CD4-positive, alpha-beta T cell (primary cell): ENCODE measurements at regions not wholly inside any gene's neighbourhood (a gene's known extent, or its start where the extent isn't known, plus 50 kb on each side); places are given as distances from the start of the nearest gene placed in this dataset.
"Not testable (repeated sequence)": the region's sequence is repeated elsewhere in the genome, so short reads cannot be mapped to it uniquely, and the experiment has no call there.

Experiments used
- ATAC-seq: fragments of 200-7000 bp; cut with Tn5 transposase; one replicate; pipeline ENCODE4 v1.10.0; 2022; ENCODE audit warnings: mild to moderate bottlenecking; ENCODE audit not compliant: poor library complexity
- CTCF ChIA-PET: fragments of 350-600 bp; sonication (Branson Sonifier 250); formaldehyde crosslinking; loops from one replicate; lab custom pipeline; 2021; ENCODE audit warnings: antibody characterized with exemption, inconsistent platforms; lab: Charles Lee
- POLR2A ChIA-PET: fragments of 350-600 bp; sonication (Branson Sonifier 250); formaldehyde crosslinking; loops from one replicate; lab custom pipeline; 2021; ENCODE audit warnings: antibody characterized with exemption, inconsistent platforms; lab: Charles Lee
- DNase-seq, 14 experiments: peaks; one replicate each; pipeline ENCODE4 v3.0.0-alpha.2; 2013 to 2020; ENCODE audit warnings: mixed read lengths in 2 of 14
- H3K27ac ChIP-seq, 2 donors: one replicate each; pipeline versions ENCODE4 v1.5.1 to v1.7.0; 2013; ENCODE audit warnings: low read length in 2 of 2, low read depth in 1 of 2, mild to moderate bottlenecking in 1 of 2
- H3K27me3 ChIP-seq, 2 experiments: 1 replicate in 1 of 2; 2 replicates in 1 of 2; pipeline versions ENCODE4 v1.6.1 to v1.7.0; 2013; ENCODE audit warnings: low read length in 2 of 2, control low read depth in 1 of 2, mild to moderate bottlenecking in 1 of 2, moderate library complexity in 1 of 2; ENCODE audit not compliant: insufficient read depth in 2 of 2, control insufficient read depth in 1 of 2
- H3K36me3 ChIP-seq: one replicate; pipeline ENCODE4 v1.6.1; 2013; ENCODE audit warnings: low read length, control low read depth; ENCODE audit not compliant: insufficient read depth
- H3K4me1 ChIP-seq: one replicate; pipeline ENCODE4 v1.6.1; 2013; ENCODE audit warnings: low read length, control low read depth; ENCODE audit not compliant: insufficient read depth
- H3K4me3 ChIP-seq: one replicate; pipeline ENCODE4 v1.5.1; 2013; ENCODE audit warnings: mild to moderate bottlenecking, low read length, moderate library complexity
- H3K9me3 ChIP-seq, 2 experiments: 1 replicate in 1 of 2; 2 replicates in 1 of 2; pipeline versions ENCODE4 v1.6.1 to v1.7.0; 2013; ENCODE audit warnings: low read length in 2 of 2, mild to moderate bottlenecking in 2 of 2, control low read depth in 1 of 2, moderate library complexity in 1 of 2; ENCODE audit not compliant: control insufficient read depth in 1 of 2, insufficient read depth in 1 of 2
- H3K27ac Mint-ChIP-seq: one replicate; pipeline ENCODE4 v1.8.0; 2020; ENCODE audit warnings: mixed read lengths
- H3K27me3 Mint-ChIP-seq: one replicate; pipeline ENCODE4 v1.8.0; 2021; ENCODE audit warnings: mixed read lengths
- H3K36me3 Mint-ChIP-seq: one replicate; pipeline ENCODE4 v1.8.0; 2021; ENCODE audit warnings: low read depth, mixed read lengths
- H3K4me1 Mint-ChIP-seq: one replicate; pipeline ENCODE4 v1.8.0; 2021; ENCODE audit warnings: low read depth, mixed read lengths
- H3K4me3 Mint-ChIP-seq: one replicate; pipeline ENCODE4 v1.8.0; 2020; ENCODE audit warnings: mild to moderate bottlenecking, mixed read lengths
- H3K9me3 Mint-ChIP-seq: one replicate; pipeline ENCODE4 v1.8.0; 2020; ENCODE audit warnings: mixed read lengths
- CTCF ChIP-seq: fragments of 200-600 bp; IDR thresholded peaks from one replicate; pipeline ENCODE4 v1.8.0; 2022; ENCODE audit warnings: antibody characterized with exemption, mild to moderate bottlenecking
- intact Hi-C, 2 experiments: fragments of 100-400 bp; cut with DNase I in 1 of 2; cut with micrococcal nuclease in 1 of 2; formaldehyde crosslinking; loops; one replicate each; pipeline versions ENCODE4 v1.15.1 to v1.9.0; 2023 to 2025; cut with DNase I, micrococcal nuclease

GRCh38 chr15:19973718-19974117, 567.9 kb downstream of the GOLGA6L6 start:
- Histone ChIP-seq H3K36me3 (no peaks in the 10 kb centered on the region), H3K27ac (no peak overlapping the region), H3K4me3 (no peak overlapping the region), H3K27me3 (no peaks in the 10 kb centered on the region), H3K9me3 (peaks cover 0 to 9% of the 10 kb centered on the region in 2 experiments), H3K4me1 (no peaks in the 10 kb centered on the region)
- ATAC-seq (no peak), DNase-seq (no peak)
- no peak overlapping the region for H3K27ac Mint-ChIP-seq
- H3K27me3 Mint-ChIP-seq = no peaks in the 10 kb centered on the region
- no peaks in the 10 kb centered on the region for H3K36me3 Mint-ChIP-seq
- CTCF ChIA-PET = no interaction called here
- intact Hi-C loops = no loop called here
- H3K4me3 Mint-ChIP-seq = no peak overlapping the region
- H3K9me3 Mint-ChIP-seq = no peaks in the 10 kb centered on the region
- TF ChIP-seq CTCF = no peak
- no peaks in the 10 kb centered on the region for H3K4me1 Mint-ChIP-seq
- POLR2A ChIA-PET = no interaction called here

GRCh38 chr15:19972582-19972981, 569.0 kb downstream of the GOLGA6L6 start:
- H3K9me3 ChIP-seq, H3K36me3 ChIP-seq, H3K4me3 ChIP-seq, POLR2A ChIA-PET, intact Hi-C loops, H3K9me3 Mint-ChIP-seq, H3K27me3 ChIP-seq, H3K27ac ChIP-seq, H3K27me3 Mint-ChIP-seq, ATAC-seq, H3K27ac Mint-ChIP-seq, H3K4me3 Mint-ChIP-seq, H3K4me1 Mint-ChIP-seq, CTCF ChIA-PET, DNase-seq, H3K36me3 Mint-ChIP-seq, H3K4me1 ChIP-seq: not testable (repeated sequence)

GRCh38 chr15:19965574-19965973, 576.0 kb downstream of the GOLGA6L6 start:
- POLR2A ChIA-PET, H3K36me3 ChIP-seq, H3K27ac ChIP-seq, H3K4me3 Mint-ChIP-seq, H3K4me1 ChIP-seq, H3K27ac Mint-ChIP-seq, H3K27me3 Mint-ChIP-seq, H3K9me3 ChIP-seq, H3K4me1 Mint-ChIP-seq, ATAC-seq, H3K9me3 Mint-ChIP-seq, H3K27me3 ChIP-seq, CTCF ChIA-PET, H3K4me3 ChIP-seq, H3K36me3 Mint-ChIP-seq, DNase-seq, intact Hi-C loops: not testable (repeated sequence)

GRCh38 chr15:19964480-19964879, 577.1 kb downstream of the GOLGA6L6 start:
- POLR2A ChIA-PET, CTCF ChIA-PET, DNase-seq, H3K27ac ChIP-seq, H3K36me3 ChIP-seq, H3K4me3 ChIP-seq, H3K27me3 ChIP-seq, H3K36me3 Mint-ChIP-seq, H3K4me1 Mint-ChIP-seq, intact Hi-C loops, H3K27me3 Mint-ChIP-seq, ATAC-seq, H3K4me1 ChIP-seq, H3K4me3 Mint-ChIP-seq, H3K27ac Mint-ChIP-seq, H3K9me3 Mint-ChIP-seq, H3K9me3 ChIP-seq: not testable (repeated sequence)
